SHP77 (cell line): ENCODE measurements at regions not wholly inside any gene's neighbourhood (a gene's known extent, or its start where the extent isn't known, plus 50 kb on each side); places are given as distances from the start of the nearest gene placed in this dataset.
"Not testable (repeated sequence)": the region's sequence is repeated elsewhere in the genome, so short reads cannot be mapped to it uniquely, and the experiment has no call there.

Source experiments
- DNase-seq, 2 experiments: peaks; one replicate each; lab custom pipeline; 2025; lab: John Stamatoyannopoulos, UW

GRCh38 chr5:13346401-13346800 is 598.1 kb downstream of the DNAH5 start:
- no peak for DNase-seq

DNA sequence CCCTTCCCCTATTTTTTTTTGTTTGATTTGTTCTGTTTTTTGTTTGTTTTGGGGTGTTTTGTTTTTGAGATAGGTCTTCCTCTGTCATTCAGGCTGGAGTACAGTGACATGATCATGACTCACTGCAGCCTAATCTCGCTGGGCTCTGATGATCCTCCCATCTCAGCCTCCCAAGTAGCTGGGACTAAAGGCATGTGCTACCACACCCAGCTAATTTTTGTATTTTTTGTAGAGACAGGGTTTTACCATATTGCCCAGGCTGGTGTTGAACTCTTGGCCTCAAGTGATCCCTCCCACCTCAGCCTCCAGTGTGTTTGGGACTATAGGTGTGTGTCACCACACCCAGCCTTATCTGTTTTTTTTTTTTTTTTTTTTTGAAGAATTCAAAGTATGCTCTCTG is 605.4 kb downstream of the DNAH5 start:
- no peak for DNase-seq

GRCh38 chr5:13335026-13335425 is 609.5 kb downstream of the DNAH5 start:
- DNase-seq = not testable (repeated sequence)

DNA sequence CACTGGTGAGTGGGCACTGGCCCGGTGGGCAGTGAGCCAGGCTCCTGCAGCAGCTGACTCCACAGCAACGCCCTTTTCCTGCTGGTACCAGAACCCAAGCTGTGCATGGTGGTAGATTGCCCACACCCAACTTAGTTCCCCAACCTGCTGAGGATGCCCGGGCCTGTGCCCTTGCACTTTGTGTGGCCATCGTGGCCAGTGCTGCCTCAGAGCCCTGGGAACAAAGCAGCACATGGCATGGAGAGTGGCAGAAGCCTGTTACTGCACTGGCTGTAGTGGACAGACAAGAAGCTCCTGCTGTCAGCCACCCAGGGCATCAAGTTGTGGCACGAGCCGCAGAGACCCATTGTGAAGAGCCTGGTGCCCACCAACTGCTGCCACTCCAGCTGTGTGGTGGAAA is 612.9 kb downstream of the DNAH5 start:
- no peak for DNase-seq

- DNase-seq = no peak
Observed at GRCh38 chr5:13328316-13328715, 616.2 kb downstream of the DNAH5 start.

DNA sequence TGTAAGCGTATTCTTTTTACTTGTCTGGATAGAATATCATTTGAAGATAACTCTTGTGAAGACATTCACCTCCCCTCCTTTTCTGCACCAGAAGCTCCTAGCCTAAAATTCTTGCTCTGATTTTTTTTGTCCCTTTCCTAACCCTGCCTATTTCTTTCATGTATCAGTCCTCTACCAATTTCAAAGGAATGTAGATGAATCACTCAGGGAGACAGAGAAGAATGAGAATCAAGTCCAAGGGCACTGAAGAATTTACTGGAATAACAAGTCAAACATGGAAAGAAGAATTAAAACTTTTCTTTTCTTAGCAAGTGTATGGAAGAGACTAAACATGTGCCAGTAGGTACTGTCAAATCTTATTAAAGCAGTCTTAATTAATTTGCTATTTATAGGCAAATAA is 618.7 kb downstream of the DNAH5 start:
- DNase-seq = no peak

DNA sequence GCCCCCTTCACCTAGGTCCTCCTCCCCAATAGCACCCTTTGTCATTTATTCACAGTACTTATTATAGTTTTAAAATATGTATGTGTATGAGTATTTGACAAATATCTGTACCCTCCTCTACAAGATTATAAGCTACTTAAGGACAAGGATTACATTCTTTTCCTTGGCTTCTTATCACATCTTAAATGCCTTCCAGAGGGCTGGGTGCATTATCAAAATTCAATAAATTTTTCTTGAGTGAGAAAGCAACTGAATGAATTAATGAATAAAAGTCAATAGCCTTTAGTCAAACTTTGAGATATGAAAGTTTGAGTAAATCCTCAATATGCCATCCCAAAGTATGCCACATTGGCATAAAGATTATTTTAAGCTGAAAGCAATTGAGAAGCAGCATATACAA is 621.7 kb downstream of the DNAH5 start:
- DNase-seq = no peak

DNA sequence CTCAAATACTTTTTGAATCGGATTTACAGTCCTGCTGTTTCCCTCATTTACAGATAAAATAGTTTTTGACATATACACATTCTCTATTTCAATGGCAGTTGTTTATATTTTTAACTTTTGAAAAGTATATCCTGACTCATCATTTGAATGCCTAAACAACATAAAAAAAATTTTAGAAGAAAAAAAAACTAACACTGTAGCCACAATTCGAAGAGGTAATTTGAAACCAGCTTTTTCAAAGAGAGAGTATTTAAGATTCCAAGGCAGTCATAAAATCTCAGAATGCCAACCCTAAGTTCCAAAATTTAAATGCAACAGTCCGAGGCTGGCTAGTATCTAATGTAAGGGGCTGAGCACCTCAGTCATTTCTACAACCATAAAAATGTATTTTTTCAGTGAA is 626.8 kb downstream of the DNAH5 start:
- DNase-seq = no peak

GRCh38 chr5:13316176-13316575 is 628.3 kb downstream of the DNAH5 start:
- no peak for DNase-seq

- DNase-seq = no peak
Observed at GRCh38 chr5:13307480-13307879, 637.0 kb downstream of the DNAH5 start.

GRCh38 chr5:13303445-13303844 is 641.0 kb downstream of the DNAH5 start:
- DNase-seq = no peak

DNA sequence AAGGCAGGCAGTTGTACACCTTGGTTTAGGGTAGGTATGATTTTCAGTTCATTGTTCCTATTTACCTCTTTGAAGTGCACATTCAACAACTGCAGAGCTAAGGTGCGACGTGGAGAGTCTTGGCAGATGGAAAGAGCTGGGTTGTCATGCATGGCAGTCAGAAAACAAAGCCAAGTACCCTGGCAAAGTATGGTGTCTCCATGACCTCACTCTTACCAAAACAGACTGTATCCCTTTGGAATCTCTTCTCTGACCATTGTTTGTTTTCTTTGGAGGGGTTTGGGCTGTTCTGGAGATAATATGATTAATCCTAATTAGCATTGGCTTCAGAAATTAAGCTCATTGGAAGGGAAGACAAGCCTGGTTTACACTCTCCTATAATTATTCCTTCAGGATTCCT is 665.7 kb downstream of the DNAH5 start:
- no peak for DNase-seq

DNA sequence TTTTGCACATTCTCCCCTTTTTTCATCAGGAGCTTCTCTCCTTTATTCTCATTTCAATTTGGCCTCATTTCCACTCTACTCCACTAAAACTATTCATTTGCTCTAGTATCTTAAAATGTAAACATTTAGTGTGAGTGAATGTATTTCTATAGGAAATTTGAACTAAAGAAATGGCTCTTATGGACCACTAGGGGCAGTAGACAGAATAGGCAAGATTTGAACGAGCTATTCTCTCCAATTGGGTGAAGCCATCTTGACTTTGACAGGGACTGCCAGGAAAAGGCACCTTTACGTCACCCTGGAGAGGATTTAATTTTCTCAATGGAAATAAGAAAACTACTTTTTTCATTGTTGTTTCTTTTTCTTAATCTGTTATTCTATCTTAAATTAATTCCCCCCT is 666.3 kb downstream of the DNAH5 start:
- peak; percentile 9 to 20 for DNase-seq

- DNase-seq = no peak
Observed at GRCh38 chr5:13276156-13276555, 668.3 kb downstream of the DNAH5 start.

GRCh38 chr5:13263701-13264100 is 680.8 kb downstream of the DNAH5 start:
- DNase-seq = no peak

GRCh38 chr5:13253111-13253510 is 691.4 kb downstream of the DNAH5 start:
- DNase-seq = no peak

DNA sequence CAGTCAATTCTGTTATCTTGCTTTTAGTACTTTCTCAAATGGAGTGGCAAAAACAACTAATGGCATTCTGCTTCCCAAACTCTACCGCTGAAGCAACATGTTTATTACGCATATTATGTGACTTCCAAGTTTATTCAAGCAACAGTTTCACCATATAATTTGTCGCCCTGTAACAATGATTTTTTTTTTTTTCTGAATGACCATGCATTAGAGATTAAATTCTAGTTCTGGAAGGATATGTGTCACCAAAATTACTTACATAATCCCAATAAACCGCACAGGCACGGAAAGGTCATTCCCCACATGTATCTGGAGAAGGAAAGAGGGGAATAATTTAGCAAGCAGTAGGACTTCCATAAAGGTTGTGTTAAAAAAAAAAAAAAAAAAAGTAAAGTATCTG is 691.8 kb downstream of the DNAH5 start:
- DNase-seq = no peak

DNA sequence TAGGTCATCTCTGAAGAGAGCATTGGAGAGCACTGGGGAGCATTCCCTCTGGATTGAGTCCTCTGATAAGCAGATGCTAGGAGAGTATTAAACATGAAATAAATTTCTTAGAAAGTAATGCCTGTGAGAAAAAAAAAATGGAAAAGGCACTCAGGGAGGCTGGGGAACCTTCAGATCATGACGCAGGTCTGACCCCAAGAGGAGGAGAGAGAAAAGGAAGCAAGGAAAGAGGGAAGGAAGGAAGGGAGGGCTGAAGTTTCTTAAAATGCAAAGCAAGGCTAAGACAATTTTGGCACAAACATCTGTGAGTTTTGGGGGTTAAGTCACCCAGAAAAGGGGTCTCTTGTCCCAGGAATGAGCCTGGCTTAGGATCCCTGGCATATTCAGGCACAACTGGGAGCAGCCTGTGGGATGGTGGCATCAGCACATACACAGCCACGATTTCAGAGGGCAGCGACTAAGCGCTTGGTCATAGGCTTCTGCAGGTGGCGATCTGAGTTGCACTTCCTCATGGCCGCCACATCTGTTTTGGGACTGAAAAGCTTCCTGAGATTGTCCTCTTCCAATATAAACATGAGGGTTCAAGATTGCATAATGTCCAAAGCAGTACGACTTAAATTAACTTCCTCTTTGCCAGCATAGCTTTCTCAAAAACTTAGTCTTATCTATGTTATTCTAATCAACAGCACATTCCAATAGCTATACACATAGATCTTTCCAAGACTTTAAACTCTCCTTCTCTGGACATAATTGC is 692.7 kb downstream of the DNAH5 start:
- DNase-seq = no peak

DNA sequence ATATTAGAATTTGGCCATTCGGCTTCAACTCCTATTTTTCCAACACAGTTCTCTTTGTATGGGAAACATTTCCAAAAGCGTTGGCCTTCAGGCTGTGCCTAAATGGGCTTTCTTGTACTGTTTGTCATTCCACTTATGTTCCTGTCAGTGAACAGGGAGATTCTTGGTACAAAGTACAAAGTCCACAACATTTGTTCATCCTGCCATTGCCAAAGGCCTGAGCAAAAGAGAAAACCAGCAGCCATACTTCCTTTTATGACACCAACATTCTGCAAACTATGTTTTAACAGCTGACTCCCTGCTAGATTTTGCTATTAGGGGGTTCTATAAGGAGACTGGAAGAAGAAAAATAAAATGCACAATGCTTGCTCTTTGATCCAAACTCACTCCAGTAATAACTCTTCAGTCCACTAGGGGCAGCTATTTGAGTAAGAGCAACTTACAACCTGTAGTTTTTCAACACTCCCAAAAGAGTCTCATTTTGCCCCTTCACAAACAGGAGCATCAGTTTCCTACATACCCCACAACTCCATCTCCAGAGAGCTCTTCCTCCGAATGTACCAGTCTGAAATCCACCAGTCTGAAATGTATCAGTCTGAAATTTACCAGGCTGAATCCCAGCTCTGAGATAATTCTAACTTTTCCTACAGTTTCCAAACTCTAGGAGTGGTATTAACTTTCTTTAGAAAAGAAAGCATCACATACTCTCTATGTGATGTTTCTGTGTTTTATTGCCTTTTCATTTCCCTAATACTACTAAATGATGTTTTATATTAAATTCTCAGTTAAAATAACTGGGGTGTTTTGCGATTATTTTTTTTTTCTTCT is 693.8 kb downstream of the DNAH5 start:
- DNase-seq = peak in 1 of 2 experiments; percentile 33

DNA sequence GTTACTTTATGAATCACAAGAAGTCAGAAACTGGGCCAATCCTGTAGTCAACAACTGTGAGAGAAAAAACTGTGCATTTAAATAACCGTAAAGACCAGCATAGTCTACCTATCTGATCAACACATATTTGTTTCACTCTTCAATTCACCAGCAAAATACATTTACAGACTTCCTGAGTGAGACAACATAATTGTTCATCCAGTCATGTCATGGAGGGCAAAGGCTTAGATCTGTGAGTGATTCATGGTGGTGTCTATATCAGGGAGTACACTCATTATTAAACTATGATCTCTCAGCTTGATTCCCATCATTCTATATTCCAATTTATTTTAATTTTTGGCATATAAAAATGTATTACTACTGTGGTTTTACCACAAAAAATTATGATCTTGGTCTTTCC is 694.6 kb downstream of the DNAH5 start:
- DNase-seq = no peak

- no peak for DNase-seq
Observed at GRCh38 chr5:13248253-13248652, 696.2 kb downstream of the DNAH5 start.

DNA sequence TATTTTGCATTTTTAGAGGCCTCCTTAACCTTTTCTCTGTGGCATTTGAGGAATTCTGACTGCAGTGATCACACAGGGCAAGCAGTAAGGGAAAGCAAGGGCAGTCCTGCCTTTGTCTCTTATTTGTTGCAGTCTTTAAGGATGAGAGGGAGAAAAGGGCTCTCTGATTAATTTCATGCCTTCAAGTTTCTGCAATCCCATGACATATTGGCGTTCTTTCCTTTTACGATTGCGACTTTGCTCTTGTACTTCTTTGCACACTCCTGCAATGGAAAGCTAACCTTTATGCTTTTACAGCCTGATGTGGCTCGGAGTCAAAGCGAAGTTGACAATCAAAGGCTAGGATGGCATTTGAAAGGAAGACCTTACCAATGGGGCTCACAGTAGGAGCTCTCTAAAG is 698.4 kb downstream of the DNAH5 start:
- no peak for DNase-seq

DNA sequence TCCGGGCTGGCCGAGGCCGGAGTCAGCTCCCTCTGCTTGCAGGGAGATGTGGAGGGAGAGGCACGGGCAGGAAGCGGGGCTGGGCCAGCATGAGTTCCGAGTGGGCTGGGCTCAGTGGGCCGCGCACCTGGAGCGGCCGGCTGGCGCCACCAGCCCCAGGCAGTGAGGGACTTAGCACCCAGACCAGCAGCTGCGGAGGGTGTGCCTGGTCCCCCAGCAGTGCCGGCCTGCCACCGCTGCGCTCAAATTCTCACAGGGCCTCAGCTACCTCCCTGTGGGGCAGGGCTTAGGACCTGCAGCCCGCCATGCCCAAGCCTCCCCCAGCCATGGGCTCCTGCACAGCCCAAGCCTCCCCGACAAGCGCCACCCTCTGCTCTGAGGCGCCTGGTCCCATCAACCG is 700.3 kb downstream of the DNAH5 start:
- DNase-seq = no peak

DNA sequence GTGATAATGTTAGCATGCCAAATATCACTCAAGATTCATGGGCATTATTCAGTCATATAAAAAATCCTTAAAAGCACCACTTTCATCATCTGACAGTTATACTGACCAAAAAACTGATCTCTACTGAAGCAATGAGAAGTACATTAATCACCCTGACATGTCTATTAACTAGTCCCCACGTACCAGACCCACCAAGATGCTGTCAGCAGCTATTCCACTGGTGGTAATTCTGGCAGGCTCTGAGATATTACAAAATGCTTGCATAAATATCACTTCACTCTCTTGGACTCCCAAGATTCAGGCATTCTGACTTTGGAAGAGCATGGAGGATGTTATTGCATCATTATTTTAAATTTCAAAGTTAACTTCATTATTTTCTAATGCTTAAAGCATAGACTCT is 717.0 kb downstream of the DNAH5 start:
- DNase-seq = no peak
